Activated CD4-positive, alpha-beta T cell treated with anti-CD3 and anti-CD28 coated beads, Interleukin-2, Interleukin-4, amounts not matched to agents 100 ng/mL and 50 ng/mL, durations not matched to agents 16 hours and 8 hours (primary cell): ENCODE measurements at regions not wholly inside any gene's neighbourhood (a gene's known extent, or its start where the extent isn't known, plus 50 kb on each side); places are given as distances from the start of the nearest gene placed in this dataset.
"Not testable (repeated sequence)": the region's sequence is repeated elsewhere in the genome, so short reads cannot be mapped to it uniquely, and the experiment has no call there.

Experiments
- DNase-seq: peaks from one replicate; pipeline ENCODE4 v3.0.0-alpha.2; 2020; ENCODE audit warnings: low spot score

- DNase-seq: no peak
Observed at GRCh38 chr3:101138817-101139216, 145.6 kb upstream of the ABI3BP start.

DNA sequence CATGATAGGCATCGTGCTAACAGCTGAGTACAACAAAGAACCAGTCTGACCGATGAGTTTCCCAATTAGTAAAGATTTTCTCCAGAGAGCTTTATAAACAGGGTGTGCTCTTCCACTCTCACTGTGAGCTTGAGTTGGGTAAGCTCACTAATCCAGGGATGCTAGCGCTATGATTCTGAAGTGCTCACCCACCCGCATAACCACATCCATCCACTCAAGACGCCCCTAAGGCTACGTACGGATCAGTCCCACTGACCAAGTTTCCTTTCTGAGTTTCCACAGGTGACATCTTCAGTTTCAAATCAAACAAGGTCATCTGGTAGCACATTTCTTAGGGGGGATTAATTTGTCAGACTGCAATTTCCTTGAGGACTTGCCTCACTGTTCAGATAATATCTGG is 141.1 kb upstream of the ABI3BP start:
- DNase-seq: no peak

- peak; percentile 6 for DNase-seq
Observed at GRCh38 chr3:101133652-101134051, 140.4 kb upstream of the ABI3BP start.

DNA sequence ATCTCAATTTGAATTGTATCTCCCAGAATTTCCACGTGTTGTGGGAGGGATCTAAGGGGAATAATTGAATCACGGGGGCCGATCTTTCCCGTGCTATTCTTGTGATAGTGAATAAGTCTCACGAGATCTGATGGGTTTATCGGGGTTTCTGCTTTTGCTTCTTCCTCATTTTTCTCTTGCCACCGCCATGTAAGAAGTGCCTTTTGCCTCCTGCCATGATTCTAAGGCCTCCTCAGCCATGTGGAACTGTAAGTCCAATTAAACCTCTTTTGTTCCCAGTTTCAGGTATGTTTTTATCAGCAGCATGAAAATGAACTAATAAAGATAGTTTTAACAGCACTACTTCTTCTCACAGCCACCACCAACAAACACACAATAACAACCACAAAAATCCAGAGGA is 140.0 kb upstream of the ABI3BP start:
- not testable (repeated sequence) for DNase-seq

DNA sequence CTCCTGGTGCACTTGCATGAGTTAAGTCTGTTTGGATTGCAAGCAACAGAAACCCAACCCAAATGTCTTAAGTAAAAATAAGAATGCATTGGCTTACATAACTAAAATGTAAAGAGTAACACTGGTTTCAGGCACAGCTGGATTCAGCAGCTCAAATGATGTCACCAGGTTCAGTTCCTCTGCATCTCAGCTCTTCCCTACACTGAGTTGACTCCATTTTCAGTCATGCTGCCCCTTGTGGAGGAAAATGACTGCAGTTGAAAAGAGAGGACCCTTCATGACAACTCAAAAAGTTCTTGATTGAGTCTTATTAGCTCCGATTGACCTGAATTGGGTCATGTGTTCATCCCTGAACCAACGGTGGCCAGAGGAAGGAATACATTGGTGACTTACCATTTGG is 138.5 kb upstream of the ABI3BP start:
- no peak for DNase-seq

DNA sequence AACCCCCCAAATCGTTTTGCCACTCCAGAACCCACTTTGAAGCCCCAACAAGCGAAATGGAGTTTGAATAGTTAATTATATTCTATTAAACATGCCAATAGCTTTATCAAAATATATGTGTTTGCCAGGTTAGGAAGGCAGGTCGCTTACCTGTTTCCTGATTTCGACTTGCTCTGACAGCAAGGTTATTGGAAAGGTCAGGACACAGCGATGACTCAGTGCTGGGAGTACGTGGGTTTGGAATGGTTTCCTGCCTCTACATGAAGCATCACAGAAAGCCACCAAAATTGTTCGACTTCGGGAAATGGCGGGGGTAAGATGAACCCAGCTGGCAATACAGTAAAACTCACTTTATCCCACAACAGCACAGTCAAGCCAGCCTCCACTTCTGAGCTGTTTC is 135.6 kb upstream of the ABI3BP start:
- DNase-seq: no peak

GRCh38 chr3:101128001-101128400 is 134.8 kb upstream of the ABI3BP start:
- DNase-seq: no peak

DNA sequence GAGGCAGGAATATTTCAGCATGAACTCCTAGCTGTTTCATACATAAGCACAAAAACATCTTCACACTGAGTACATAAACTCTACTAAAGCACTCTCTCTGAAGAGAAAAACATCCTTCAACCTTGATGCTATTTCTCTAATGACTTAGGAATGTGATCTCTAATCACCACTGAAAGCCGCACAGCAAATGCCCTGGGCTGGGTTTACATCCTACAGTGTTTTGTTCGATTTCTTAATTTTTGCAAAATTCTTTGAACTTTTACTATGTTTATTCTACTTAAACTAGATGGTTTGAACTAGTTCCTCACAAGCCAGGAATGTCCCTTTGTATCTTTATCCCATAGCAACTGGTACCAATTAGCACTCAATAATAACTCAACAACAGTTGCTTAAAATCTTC is 130.9 kb upstream of the ABI3BP start:
- DNase-seq: no peak

DNA sequence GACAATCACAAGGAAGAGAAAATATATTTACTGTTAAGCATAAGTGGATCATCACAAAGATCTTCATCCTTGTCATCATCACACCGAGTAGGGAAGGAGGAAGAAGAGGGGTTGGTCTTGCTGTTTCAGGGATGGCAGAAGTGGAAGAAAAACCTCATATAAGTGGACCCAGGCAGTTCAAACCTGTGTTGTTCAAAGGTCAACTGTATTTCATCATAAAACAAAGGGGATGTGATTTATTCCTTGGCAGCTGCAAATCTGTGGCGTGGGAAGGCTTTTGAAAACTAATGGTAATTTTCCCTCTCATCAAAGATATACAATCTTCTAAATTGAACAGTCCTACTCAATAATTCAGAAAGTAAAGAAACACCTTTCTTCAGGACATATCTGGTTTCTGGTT is 129.9 kb upstream of the ABI3BP start:
- DNase-seq: no peak

- no peak for DNase-seq
Observed at GRCh38 chr3:101122681-101123080, 129.5 kb upstream of the ABI3BP start.

GRCh38 chr3:101120039-101120438 is 126.8 kb upstream of the ABI3BP start:
- no peak for DNase-seq

DNA sequence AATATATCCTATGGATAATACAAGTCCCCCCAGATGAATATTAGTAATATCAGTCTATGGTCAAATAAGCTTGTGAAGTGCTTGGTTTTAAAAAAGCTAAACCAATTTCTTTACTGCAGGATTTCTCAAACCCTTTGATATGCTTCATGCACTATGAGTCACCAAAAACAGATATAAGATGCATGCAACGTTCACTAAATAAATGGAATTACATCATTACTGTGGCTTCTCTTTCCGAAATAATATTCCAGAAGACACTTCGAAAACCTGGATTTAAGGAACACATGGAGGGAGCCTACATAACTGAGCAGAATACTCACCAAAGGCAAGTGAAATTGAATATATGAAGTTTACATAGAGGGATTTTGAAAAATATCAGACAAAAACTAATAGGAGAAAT is 126.3 kb upstream of the ABI3BP start:
- no peak for DNase-seq

- DNase-seq: no peak
Observed at GRCh38 chr3:101117980-101118379, 124.8 kb upstream of the ABI3BP start.

DNA sequence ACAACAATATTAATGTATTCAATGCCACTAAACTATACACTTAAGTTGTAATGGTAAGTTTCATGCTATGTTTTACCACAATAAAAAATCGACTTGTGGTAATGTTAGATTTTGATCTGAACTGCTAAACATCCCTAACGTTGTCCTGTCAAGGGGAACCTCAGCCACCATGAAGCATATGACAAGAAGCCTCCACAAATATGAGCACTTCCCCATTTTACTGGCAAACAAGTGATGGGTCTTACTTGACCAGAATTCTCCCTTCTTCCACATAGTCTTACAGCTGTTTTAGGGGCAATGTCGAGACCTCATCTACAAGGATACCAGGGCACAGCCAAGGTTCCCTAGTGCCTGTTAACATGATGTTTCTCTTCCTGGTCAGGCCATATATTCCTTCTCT is 124.2 kb upstream of the ABI3BP start:
- no peak for DNase-seq

GRCh38 chr3:101110295-101110694 is 117.1 kb upstream of the ABI3BP start:
- not testable (repeated sequence) for DNase-seq

GRCh38 chr3:101104321-101104720 is 111.1 kb upstream of the ABI3BP start:
- no peak for DNase-seq

- no peak for DNase-seq
Observed at GRCh38 chr3:101102678-101103296, 109.6 kb upstream of the ABI3BP start.

DNA sequence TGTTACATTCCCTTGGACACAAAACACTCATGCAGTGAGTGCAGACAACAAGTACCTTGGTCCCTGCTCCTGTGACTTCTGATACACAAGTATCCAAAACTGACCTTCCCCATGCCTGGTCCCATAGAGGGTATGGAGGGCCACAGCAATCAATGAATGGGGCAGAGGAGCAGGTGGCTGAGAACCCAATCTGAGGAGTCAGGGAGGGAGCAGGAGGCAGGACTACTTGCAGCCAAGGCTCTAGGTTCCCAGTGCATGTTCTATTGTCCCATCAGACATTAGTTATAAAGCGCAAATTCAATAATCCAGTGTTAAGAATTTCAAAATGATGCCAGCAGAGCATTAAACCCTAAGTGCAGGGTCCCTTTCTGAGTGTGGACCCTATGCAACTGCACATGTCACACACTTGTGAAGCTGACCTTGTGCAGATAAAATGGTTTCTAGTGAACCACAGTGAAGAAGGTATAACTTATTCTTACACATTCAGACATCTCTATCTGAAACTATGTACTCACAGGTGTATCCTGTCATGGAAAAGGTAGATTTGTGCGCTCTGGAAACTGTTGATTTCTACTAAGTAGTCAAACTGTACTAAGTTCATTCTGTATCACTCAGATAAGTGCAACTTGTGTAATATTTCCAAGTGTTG is 107.3 kb upstream of the ABI3BP start:
- DNase-seq: no peak

DNA sequence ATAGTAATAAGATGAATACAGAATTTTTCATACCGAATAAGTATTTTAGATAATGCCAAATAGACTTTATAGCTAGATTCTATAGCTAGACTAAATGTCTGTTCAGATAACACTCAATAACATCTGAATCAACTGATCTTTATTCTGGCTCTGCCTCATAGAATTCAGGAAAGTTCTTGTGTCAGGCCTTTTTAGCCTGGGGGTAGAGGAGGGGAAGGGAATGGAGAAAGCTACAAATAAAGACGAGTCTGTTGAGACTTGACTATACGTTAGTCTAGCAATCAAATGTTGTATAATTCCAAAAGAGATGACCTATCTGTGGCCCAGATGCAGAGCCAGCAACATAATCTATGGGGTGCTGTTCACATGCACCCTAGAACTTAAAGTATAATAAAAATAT is 106.6 kb upstream of the ABI3BP start:
- no peak for DNase-seq

GRCh38 chr3:101096444-101096843 is 103.2 kb upstream of the ABI3BP start:
- no peak for DNase-seq

DNA sequence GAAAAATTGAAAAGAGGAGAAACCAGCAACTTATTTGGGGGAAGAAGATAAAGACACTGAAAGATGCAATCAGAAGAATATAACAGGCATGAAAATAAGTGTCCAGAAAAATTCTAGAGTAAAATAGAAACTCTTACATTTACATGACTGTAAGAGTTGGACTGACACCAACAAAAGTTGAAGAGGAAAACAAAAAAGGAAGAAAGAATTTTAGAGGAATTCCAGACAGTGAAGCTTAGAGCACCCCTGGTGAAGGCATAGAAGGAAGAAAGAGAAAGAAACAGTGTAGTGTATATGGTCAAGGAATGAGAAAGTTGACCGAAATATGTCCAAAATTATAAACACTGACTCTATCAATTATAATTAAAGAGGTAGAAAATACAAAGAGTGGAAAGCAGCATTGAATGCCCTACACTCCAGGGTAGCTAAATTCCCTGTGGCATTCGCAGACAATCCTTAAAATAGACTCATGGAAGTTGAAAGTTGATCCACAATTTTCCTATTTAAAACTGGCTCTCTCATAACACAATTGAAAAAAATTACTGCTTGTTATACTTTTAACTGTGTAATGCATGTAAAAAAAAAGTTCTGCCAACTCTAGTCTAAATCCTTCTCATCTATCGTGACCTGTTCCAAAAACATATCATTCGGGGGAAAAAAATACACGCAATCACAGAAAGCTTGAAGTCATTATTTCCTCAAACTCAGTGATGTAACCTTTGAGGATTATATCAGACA is 102.6 kb upstream of the ABI3BP start:
- DNase-seq: no peak

DNA sequence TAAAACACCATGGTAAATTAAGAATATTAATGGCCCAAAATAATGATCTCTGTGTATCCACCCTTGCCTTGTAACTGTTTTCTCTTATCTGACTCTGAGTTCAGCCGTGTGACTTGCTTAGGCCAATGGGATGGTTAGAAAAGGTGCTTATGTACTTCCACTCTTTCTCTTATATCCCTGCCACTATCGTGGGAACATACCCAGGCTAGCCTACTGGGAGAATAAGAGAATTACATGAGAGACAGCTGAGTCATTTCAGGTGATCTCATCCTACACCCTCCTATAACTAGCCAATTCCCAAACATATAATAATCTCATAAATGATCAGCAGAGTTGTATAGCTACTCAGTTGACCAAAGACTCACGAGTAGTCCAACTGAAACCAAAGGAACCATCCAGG is 98.3 kb upstream of the ABI3BP start:
- no peak for DNase-seq

DNA sequence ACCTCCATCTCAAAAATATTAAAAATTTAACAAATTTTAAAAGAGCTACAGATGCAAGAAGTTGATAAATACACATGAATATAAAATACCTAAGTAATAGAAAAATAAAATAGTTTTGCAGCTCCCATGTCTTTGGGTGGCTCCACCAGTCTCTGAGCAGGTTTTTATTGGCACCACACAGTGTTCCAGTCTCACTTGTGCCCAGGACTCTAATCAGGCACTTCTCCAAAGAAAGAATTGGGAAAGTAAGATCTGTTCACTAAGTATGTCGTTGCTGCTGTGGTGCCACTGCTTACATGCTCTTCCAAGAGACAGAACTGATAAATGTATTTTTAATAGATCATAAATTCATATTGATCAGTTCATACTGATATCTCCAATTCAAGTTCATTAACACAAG is 92.5 kb upstream of the ABI3BP start:
- no peak for DNase-seq

GRCh38 chr3:101084404-101084803 is 91.2 kb upstream of the ABI3BP start:
- DNase-seq: no peak
